Liver (tissue), 8 donors: ENCODE measurements at regions not wholly inside any gene's neighbourhood (a gene's known extent, or its start where the extent isn't known, plus 50 kb on each side); places are given as distances from the start of the nearest gene placed in this dataset.

ENCODE experiments used
- DNase-seq: peaks from one replicate; pipeline ENCODE4 v3.0.0-alpha.2; 2017; ENCODE audit warnings: low spot score
- H3K27ac ChIP-seq, 2 donors: one replicate each; pipeline ENCODE4 v1.7.0; 2013; ENCODE audit warnings: inconsistent platforms in 2 of 2, low read length in 2 of 2, control low read depth in 1 of 2, low read depth in 1 of 2, mild to moderate bottlenecking in 1 of 2
- H3K27me3 ChIP-seq, 4 donors: one replicate each; pipeline versions ENCODE4 v1.6.1 to v1.7.0; 2013; ENCODE audit warnings: low read length in 3 of 4, inconsistent platforms in 1 of 4, mild to moderate bottlenecking in 1 of 4, moderate library complexity in 1 of 4; ENCODE audit not compliant: control insufficient read depth in 4 of 4, insufficient read depth in 4 of 4
- H3K36me3 ChIP-seq, 4 donors: one replicate each; pipeline versions ENCODE4 v1.6.1 to v1.7.0; 2013; ENCODE audit warnings: low read length in 3 of 4, mild to moderate bottlenecking in 3 of 4, low read depth in 1 of 4, moderate library complexity in 1 of 4; ENCODE audit not compliant: control insufficient read depth in 4 of 4, insufficient read depth in 3 of 4
- H3K4me1 ChIP-seq, 4 donors: one replicate each; pipeline versions ENCODE4 v1.6.1 to v1.7.0; 2013; ENCODE audit warnings: low read length in 3 of 4, mild to moderate bottlenecking in 3 of 4, moderate library complexity in 1 of 4; ENCODE audit not compliant: control insufficient read depth in 4 of 4, insufficient read depth in 4 of 4
- H3K4me3 ChIP-seq, 3 donors: one replicate each; pipeline versions ENCODE4 v1.6.1 to v1.7.0; 2013; ENCODE audit warnings: low read length in 3 of 3, control low read depth in 1 of 3, low read depth in 1 of 3, mild to moderate bottlenecking in 1 of 3
- H3K9ac ChIP-seq, 2 donors: one replicate each; pipeline ENCODE4 v1.7.0; 2013; ENCODE audit warnings: low read length in 2 of 2, mild to moderate bottlenecking in 2 of 2, moderate library complexity in 2 of 2, control low read depth in 1 of 2, low read depth in 1 of 2
- H3K9me3 ChIP-seq, 4 donors: one replicate each; pipeline versions ENCODE4 v1.6.1 to v1.7.0; 2013; ENCODE audit warnings: low read length in 3 of 4; ENCODE audit not compliant: control insufficient read depth in 4 of 4
- EGR1 ChIP-seq, 2 donors: IDR thresholded peaks; 2 replicates each; pipeline ENCODE4 v1.6.1; 2016 to 2018; ENCODE audit warnings: antibody characterized with exemption in 2 of 2, low read depth in 2 of 2
- FOXA1 ChIP-seq: IDR thresholded peaks from 2 replicates; pipeline ENCODE4 v1.6.1; 2016; ENCODE audit warnings: antibody characterized with exemption
- FOXA2 ChIP-seq: IDR thresholded peaks from 2 replicates; pipeline ENCODE4 v1.6.1; 2016; ENCODE audit warnings: antibody characterized with exemption
- HNF4G ChIP-seq: IDR thresholded peaks from 2 replicates; pipeline ENCODE4 v1.6.1; 2016; ENCODE audit warnings: antibody characterized with exemption
- JUND ChIP-seq, 2 donors: IDR thresholded peaks; 2 replicates each; pipeline ENCODE4 v1.6.1; 2016; ENCODE audit warnings: antibody characterized with exemption in 2 of 2
- NR2F2 ChIP-seq: IDR thresholded peaks from 2 replicates; pipeline ENCODE4 v1.6.1; 2016; ENCODE audit warnings: antibody characterized with exemption
- RAD21 ChIP-seq, 2 donors: IDR thresholded peaks; 2 replicates each; pipeline ENCODE4 v1.6.1; 2016; ENCODE audit warnings: antibody characterized with exemption in 2 of 2, mild to moderate bottlenecking in 2 of 2
- RXRA ChIP-seq, 2 donors: IDR thresholded peaks; 2 replicates each; pipeline ENCODE4 v1.6.1; 2017 to 2018; ENCODE audit warnings: antibody characterized with exemption in 2 of 2, mild to moderate bottlenecking in 1 of 2
- SP1 ChIP-seq: IDR thresholded peaks from 2 replicates; pipeline ENCODE4 v1.6.1; 2018; ENCODE audit warnings: antibody characterized with exemption, mild to moderate bottlenecking
- TAF1 ChIP-seq: conservative IDR thresholded peaks from 2 replicates; pipeline ENCODE4 v1.6.1; 2016; ENCODE audit warnings: antibody characterized with exemption, mild to moderate bottlenecking
- YY1 ChIP-seq: IDR thresholded peaks from 2 replicates; pipeline ENCODE4 v1.6.1; 2016; ENCODE audit warnings: antibody characterized with exemption, mild to moderate bottlenecking
- WGBS: extraction: QIAGEN DNeasy Blood & Tissue Kit; methylation state at CpG from one replicate; pipeline ENCODE4 v1.1.7; 2013; 5-methylcytosine and 5-hydroxymethylcytosine counted together
- TF ChIP-seq, protein P1 (sequence below): IDR thresholded peaks from 2 replicates; pipeline ENCODE4 v1.6.1; 2016; ENCODE audit warnings: antibody characterized with exemption
- TF ChIP-seq, protein P2 (sequence below): fragments of 150-350 bp; IDR thresholded peaks from 2 replicates; pipeline ENCODE4 v1.5.1; 2017; ENCODE audit warnings: improper control_type of control experiment, low read depth, low read length; ENCODE audit not compliant: missing input control
- TF ChIP-seq, protein P3 (sequence below): IDR thresholded peaks from 2 replicates; pipeline ENCODE4 v1.6.1; 2016; ENCODE audit warnings: antibody characterized with exemption, mild to moderate bottlenecking
- TF ChIP-seq, protein P4 (sequence below): IDR thresholded peaks from 2 replicates; pipeline ENCODE4 v1.6.1; 2016; ENCODE audit warnings: antibody characterized with exemption
- TF ChIP-seq, protein P5 (sequence below): IDR thresholded peaks from 2 replicates; pipeline ENCODE4 v1.6.1; 2016; ENCODE audit warnings: antibody characterized with exemption
- donor health status: healthy.
- donor health status: healthy.
- donor health status: healthy.
- donor health status: healthy.
- donor health status: healthy.

DNA sequence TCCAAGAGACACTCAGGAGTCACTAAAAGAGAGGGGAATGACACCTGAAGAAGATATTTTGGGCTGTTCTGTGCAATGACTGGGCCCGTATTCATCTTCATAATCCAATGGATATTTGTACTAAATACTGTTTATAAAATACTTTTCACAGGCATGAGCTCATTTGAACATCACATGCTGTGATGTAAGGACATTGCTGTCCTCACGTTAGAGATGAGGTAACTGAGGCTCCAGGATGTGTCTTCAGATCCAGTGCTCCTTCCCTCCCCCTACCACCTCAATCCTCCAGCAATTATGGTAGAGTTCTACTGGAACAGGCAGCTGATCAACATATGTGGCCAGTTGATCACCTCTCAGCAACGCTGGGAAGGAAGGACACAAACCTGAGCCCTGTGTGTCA, 139.4 kb upstream of the OSMR start (continued):
- TF ChIP-seq, protein P1, sequence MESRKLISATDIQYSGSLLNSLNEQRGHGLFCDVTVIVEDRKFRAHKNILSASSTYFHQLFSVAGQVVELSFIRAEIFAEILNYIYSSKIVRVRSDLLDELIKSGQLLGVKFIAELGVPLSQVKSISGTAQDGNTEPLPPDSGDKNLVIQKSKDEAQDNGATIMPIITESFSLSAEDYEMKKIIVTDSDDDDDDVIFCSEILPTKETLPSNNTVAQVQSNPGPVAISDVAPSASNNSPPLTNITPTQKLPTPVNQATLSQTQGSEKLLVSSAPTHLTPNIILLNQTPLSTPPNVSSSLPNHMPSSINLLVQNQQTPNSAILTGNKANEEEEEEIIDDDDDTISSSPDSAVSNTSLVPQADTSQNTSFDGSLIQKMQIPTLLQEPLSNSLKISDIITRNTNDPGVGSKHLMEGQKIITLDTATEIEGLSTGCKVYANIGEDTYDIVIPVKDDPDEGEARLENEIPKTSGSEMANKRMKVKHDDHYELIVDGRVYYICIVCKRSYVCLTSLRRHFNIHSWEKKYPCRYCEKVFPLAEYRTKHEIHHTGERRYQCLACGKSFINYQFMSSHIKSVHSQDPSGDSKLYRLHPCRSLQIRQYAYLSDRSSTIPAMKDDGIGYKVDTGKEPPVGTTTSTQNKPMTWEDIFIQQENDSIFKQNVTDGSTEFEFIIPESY = no peak
- TF ChIP-seq JUND (IDR thresholded peaks at IDR 0.05) = no peak

DNA sequence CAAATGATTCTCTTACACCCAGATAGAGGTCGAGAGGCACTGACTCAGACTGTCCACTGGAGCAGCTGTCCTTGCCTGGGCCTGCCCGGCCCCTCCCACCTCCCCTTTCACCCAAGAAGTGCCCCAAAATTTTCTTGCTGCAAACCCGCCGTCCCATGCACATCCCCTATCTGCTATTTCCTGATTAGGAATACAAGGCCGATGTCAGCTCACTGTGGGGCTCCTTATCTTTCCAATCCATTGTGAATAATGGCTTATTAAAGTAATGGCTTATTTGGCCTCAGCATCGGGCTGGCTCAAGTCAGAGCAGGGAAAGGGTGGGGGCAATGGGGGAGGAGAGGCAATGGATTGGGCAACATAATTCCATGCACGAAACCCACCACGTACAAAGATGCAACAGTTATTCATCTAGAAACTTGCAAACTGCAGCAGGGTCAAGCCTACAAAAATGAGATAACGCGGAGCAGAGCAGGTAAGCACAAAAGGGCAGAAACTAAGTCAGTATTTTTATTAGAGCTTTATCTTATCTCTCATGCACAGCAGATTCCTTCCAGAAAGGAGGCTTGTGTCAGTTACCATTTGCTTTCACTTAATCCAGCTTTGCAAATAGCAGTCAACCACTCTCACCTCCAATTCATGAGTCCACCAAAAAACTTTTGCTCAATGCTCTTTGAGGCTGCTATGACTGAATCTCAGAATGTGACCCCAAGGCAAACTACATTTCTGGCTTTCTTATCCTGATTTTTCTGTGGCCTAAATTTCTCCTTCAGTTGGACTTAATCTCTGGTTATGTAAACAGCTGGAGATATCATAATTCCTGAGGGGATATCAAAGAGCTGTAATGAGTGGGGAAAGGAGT, 138.2 kb upstream of the OSMR start:
- Histone ChIP-seq H3K27ac (no peak overlapping the region), H3K4me1 (peaks cover 0 to 2% (median 0%) of the 10 kb centered on the region in 4 donors), H3K9me3 (no peaks in the 10 kb centered on the region), H3K27me3 (peaks cover 0 to 4% (median 0%) of the 10 kb centered on the region in 4 donors), H3K36me3 (no peaks in the 10 kb centered on the region), H3K9ac (no peak overlapping the region), H3K4me3 (no peak overlapping the region)
- TF ChIP-seq, protein P1 = no peak
- TF ChIP-seq, protein P2, sequence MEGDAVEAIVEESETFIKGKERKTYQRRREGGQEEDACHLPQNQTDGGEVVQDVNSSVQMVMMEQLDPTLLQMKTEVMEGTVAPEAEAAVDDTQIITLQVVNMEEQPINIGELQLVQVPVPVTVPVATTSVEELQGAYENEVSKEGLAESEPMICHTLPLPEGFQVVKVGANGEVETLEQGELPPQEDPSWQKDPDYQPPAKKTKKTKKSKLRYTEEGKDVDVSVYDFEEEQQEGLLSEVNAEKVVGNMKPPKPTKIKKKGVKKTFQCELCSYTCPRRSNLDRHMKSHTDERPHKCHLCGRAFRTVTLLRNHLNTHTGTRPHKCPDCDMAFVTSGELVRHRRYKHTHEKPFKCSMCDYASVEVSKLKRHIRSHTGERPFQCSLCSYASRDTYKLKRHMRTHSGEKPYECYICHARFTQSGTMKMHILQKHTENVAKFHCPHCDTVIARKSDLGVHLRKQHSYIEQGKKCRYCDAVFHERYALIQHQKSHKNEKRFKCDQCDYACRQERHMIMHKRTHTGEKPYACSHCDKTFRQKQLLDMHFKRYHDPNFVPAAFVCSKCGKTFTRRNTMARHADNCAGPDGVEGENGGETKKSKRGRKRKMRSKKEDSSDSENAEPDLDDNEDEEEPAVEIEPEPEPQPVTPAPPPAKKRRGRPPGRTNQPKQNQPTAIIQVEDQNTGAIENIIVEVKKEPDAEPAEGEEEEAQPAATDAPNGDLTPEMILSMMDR = no peak
- no peak for TF ChIP-seq HNF4G
- no peak for TF ChIP-seq RAD21 (IDR thresholded peaks at IDR 0.05)
- TF ChIP-seq RXRA (IDR thresholded peaks at IDR 0.05) = no peak
- TF ChIP-seq JUND (IDR thresholded peaks at IDR 0.05) = no peak
- no peak for TF ChIP-seq FOXA2
- TF ChIP-seq, protein P3, sequence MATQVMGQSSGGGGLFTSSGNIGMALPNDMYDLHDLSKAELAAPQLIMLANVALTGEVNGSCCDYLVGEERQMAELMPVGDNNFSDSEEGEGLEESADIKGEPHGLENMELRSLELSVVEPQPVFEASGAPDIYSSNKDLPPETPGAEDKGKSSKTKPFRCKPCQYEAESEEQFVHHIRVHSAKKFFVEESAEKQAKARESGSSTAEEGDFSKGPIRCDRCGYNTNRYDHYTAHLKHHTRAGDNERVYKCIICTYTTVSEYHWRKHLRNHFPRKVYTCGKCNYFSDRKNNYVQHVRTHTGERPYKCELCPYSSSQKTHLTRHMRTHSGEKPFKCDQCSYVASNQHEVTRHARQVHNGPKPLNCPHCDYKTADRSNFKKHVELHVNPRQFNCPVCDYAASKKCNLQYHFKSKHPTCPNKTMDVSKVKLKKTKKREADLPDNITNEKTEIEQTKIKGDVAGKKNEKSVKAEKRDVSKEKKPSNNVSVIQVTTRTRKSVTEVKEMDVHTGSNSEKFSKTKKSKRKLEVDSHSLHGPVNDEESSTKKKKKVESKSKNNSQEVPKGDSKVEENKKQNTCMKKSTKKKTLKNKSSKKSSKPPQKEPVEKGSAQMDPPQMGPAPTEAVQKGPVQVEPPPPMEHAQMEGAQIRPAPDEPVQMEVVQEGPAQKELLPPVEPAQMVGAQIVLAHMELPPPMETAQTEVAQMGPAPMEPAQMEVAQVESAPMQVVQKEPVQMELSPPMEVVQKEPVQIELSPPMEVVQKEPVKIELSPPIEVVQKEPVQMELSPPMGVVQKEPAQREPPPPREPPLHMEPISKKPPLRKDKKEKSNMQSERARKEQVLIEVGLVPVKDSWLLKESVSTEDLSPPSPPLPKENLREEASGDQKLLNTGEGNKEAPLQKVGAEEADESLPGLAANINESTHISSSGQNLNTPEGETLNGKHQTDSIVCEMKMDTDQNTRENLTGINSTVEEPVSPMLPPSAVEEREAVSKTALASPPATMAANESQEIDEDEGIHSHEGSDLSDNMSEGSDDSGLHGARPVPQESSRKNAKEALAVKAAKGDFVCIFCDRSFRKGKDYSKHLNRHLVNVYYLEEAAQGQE = no peak
- no peak for TF ChIP-seq TAF1
- no peak for TF ChIP-seq EGR1 (IDR thresholded peaks at IDR 0.05; ENCODE audit: low read depth in 2 of 2)
- TF ChIP-seq, protein P4, sequence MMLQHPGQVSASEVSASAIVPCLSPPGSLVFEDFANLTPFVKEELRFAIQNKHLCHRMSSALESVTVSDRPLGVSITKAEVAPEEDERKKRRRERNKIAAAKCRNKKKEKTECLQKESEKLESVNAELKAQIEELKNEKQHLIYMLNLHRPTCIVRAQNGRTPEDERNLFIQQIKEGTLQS = no peak
- TF ChIP-seq YY1 = no peak
- TF ChIP-seq NR2F2 = no peak
- no peak for TF ChIP-seq SP1
- TF ChIP-seq, protein P5, sequence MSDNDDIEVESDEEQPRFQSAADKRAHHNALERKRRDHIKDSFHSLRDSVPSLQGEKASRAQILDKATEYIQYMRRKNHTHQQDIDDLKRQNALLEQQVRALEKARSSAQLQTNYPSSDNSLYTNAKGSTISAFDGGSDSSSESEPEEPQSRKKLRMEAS = no peak
- TF ChIP-seq FOXA1 = no peak
- no peak for DNase-seq
- WGBS = 53% methylated on average over 10 of the region's 10 CpGs
